ENCODE measurements at regions not wholly inside any gene's neighbourhood (a gene's known extent, or its start where the extent isn't known, plus 50 kb on each side); places are given as distances from the start of the nearest gene placed in this dataset.

- 6% methylated on average over 5 of the region's 5 CpGs for WGBS
- intact Hi-C loops (cut with DNase I) = no loop called here
- no peak overlapping the region for H3K27ac ChIP-seq
These were observed 70.6 kb upstream of the GJB5 start for GRCh38 chr1:34684266-34684665.

DNA sequence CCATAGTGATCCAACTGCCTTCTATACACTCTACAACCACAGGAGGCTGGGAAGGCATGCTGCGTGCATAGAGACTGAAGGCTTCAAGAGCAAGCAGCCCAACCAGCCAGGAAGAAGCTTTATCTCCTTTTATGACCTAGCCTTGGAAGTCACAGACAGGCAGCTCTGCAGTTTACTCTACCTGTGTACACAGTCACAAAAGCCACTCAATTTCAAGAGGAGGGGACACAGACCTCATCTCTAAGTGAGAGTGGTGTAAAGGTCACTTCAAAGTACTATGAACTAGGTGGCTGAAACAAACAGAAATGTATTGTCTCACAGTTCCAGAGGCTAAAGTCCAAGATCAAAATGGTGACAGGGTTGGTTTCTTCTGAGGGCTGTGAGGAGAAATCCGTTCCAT is 69.6 kb upstream of the GJB5 start:
- Histone ChIP-seq H3K36me3 (no peaks in the 10 kb centered on the region), H3K4me3 (no peak overlapping the region), H3K27ac (no peak overlapping the region), H3K4me1 (replicated peaks) (no peaks in the 10 kb centered on the region), H3K27me3 (replicated peaks; ENCODE audit: insufficient read depth) (peaks cover 4% of the 10 kb centered on the region), H3K9me3 (no peaks in the 10 kb centered on the region)
- TF ChIP-seq CTCF (IDR thresholded peaks at IDR 0.05) (no peak), POLR2A (IDR thresholded peaks at IDR 0.05) (no peak), POLR2AphosphoS5 (IDR thresholded peaks at IDR 0.05) (no peak)
- DNase-seq (ENCODE audit: low spot score) = no peak
- WGBS = 60% methylated on average over 2 of the region's 2 CpGs
- intact Hi-C loops (cut with DNase I) = no loop called here

More at GRCh38 chr1:34684266-34684665, 70.6 kb upstream of the GJB5 start:
- H3K9me3 ChIP-seq = no peaks in the 10 kb centered on the region
- no peaks in the 10 kb centered on the region for H3K36me3 ChIP-seq
- H3K4me3 ChIP-seq = no peak overlapping the region
- peaks cover 4% of the 10 kb centered on the region for H3K27me3 ChIP-seq (replicated peaks; ENCODE audit: insufficient read depth)
- TF ChIP-seq POLR2AphosphoS5 (IDR thresholded peaks at IDR 0.05) (no peak), CTCF (IDR thresholded peaks at IDR 0.05) (no peak), POLR2A (IDR thresholded peaks at IDR 0.05) (no peak)
- no peaks in the 10 kb centered on the region for H3K4me1 ChIP-seq (replicated peaks)
- DNase-seq (ENCODE audit: low spot score) = no peak

DNA sequence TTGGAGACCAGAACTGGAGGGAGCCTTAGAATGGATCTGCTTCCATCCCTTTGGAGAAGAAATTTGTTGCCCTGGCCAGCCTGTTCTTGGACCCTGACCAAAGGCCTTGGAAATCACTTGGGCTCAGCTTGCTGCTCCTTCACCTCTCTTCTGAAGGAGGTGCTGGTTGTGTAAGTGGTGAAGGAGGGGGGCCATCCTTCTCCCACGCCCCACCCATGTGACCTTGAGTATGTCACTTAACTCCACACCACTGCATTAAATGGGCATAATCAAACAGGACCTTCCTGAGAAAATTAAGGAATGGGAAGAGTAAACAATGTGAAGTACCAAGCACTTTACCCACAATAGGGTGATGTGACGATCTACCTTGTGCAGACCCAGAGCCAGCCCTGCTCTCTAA is 68.3 kb upstream of the GJB5 start:
- Histone ChIP-seq H3K36me3 (no peaks in the 10 kb centered on the region), H3K9me3 (no peaks in the 10 kb centered on the region), H3K27me3 (replicated peaks; ENCODE audit: insufficient read depth) (peaks cover 4% of the 10 kb centered on the region), H3K27ac (no peak overlapping the region), H3K4me1 (replicated peaks) (no peaks in the 10 kb centered on the region), H3K4me3 (no peak overlapping the region)
- TF ChIP-seq CTCF (IDR thresholded peaks at IDR 0.05) = no peak
- no peak for TF ChIP-seq POLR2A (IDR thresholded peaks at IDR 0.05)
- no peak for TF ChIP-seq POLR2AphosphoS5 (IDR thresholded peaks at IDR 0.05)
- intact Hi-C loops (cut with DNase I) = no loop called here
- DNase-seq (ENCODE audit: low spot score) = no peak
- 91% methylated on average over 2 of the region's 2 CpGs for WGBS

GRCh38 chr1:34688006-34688741 is 66.7 kb upstream of the GJB5 start:
- Histone ChIP-seq H3K4me3 (no peak overlapping the region), H3K4me1 (replicated peaks) (no peaks in the 10 kb centered on the region), H3K27me3 (replicated peaks; ENCODE audit: insufficient read depth) (peaks cover 4% of the 10 kb centered on the region), H3K36me3 (no peaks in the 10 kb centered on the region), H3K9me3 (no peaks in the 10 kb centered on the region), H3K27ac (no peak overlapping the region)
- DNase-seq (ENCODE audit: low spot score) = no peak
- 61% methylated on average over 7 of the region's 7 CpGs for WGBS
- intact Hi-C loops (cut with DNase I) = no loop called here
- TF ChIP-seq CTCF (IDR thresholded peaks at IDR 0.05) = no peak
- TF ChIP-seq POLR2AphosphoS5 (IDR thresholded peaks at IDR 0.05) = no peak
- no peak for TF ChIP-seq POLR2A (IDR thresholded peaks at IDR 0.05)

GRCh38 chr1:34690269-34690668 is 64.6 kb upstream of the GJB5 start:
- WGBS = 38% methylated on average over 4 of the region's 4 CpGs
- TF ChIP-seq POLR2AphosphoS5 (IDR thresholded peaks at IDR 0.05) (no peak), CTCF (IDR thresholded peaks at IDR 0.05) (no peak), POLR2A (IDR thresholded peaks at IDR 0.05) (no peak)
- DNase-seq (ENCODE audit: low spot score) = no peak
- Histone ChIP-seq H3K4me1 (replicated peaks) (no peaks in the 10 kb centered on the region), H3K9me3 (no peaks in the 10 kb centered on the region), H3K27ac (no peak overlapping the region), H3K36me3 (no peaks in the 10 kb centered on the region), H3K4me3 (no peak overlapping the region), H3K27me3 (replicated peaks; ENCODE audit: insufficient read depth) (peaks cover 4% of the 10 kb centered on the region)
- intact Hi-C loops (cut with DNase I) = no loop called here

All from prostate gland (tissue), 2 donors.